OCI-LY7 (cell line): ENCODE measurements at regions not wholly inside any gene's neighbourhood (a gene's known extent, or its start where the extent isn't known, plus 50 kb on each side); places are given as distances from the start of the nearest gene placed in this dataset.

Source experiments
- BruUV-seq: library from RNA; stranded (reverse); fragments of 400-500 nt; replicated peaks from 2 replicates; lab custom pipeline; 2021; lab: Mats Ljungman, UMichigan
- CTCF ChIA-PET: fragments of 300-600 bp; sonication (Branson Sonifier 250); formaldehyde crosslinking; loops from one replicate; lab custom pipeline; 2022; ENCODE audit warnings: antibody characterized with exemption; ENCODE audit not compliant: unreplicated experiment; lab: Charles Lee
- POLR2A ChIA-PET: fragments of 300-600 bp; sonication (Branson Sonifier 250); formaldehyde crosslinking; loops from one replicate; lab custom pipeline; 2022; ENCODE audit warnings: antibody characterized with exemption; lab: Charles Lee
- DNase-seq: peaks from one replicate; pipeline ENCODE4 v3.0.0-alpha.2; 2015; ENCODE audit warnings: low spot score
- H2AFZ ChIP-seq: fragments of 200-600 bp; sonication (generic), shearing (Covaris generic); 2 replicates; pipeline ENCODE4 v1.6.1; 2014; ENCODE audit warnings: mild to moderate bottlenecking, antibody characterized with exemption, low read length, moderate library complexity
- H3K27ac ChIP-seq: fragments of 200-600 bp; sonication (generic); 2 replicates; pipeline ENCODE4 v1.5.1; 2014; ENCODE audit warnings: mixed run types, low read depth, mild to moderate bottlenecking, moderate library complexity, low read length, inconsistent platforms; ENCODE audit not compliant: poor library complexity, severe bottlenecking
- H3K36me3 ChIP-seq: fragments of 200-600 bp; sonication (generic); 2 replicates; pipeline ENCODE4 v1.6.1; 2014; ENCODE audit warnings: mild to moderate bottlenecking, antibody characterized with exemption, low read length, moderate library complexity, mixed read lengths; ENCODE audit not compliant: insufficient read depth
- H3K4me1 ChIP-seq: fragments of 200-600 bp; sonication (generic); 2 replicates; pipeline ENCODE4 v1.5.1; 2014; ENCODE audit warnings: mild to moderate bottlenecking, low read length; ENCODE audit not compliant: insufficient read depth, poor library complexity, severe bottlenecking
- H3K4me2 ChIP-seq: fragments of 200-600 bp; sonication (generic); 2 replicates; pipeline ENCODE4 v1.6.1; 2014; ENCODE audit warnings: mild to moderate bottlenecking, low read length
- H3K4me3 ChIP-seq: fragments of 200-600 bp; sonication (generic); 2 replicates; pipeline ENCODE4 v1.5.1; 2014; ENCODE audit warnings: mild to moderate bottlenecking, low read depth, low read length; ENCODE audit not compliant: poor library complexity, severe bottlenecking
- H3K79me2 ChIP-seq: fragments of 200-600 bp; sonication (generic); 2 replicates; pipeline ENCODE4 v1.6.1; 2016; ENCODE audit warnings: low read depth, mild to moderate bottlenecking, low read length, moderate library complexity, mixed read lengths; ENCODE audit not compliant: insufficient read depth
- H3K9me2 ChIP-seq: fragments of 200-600 bp; sonication (generic); 2 replicates; pipeline ENCODE4 v1.6.1; 2016; ENCODE audit warnings: mild to moderate bottlenecking, low read length, mixed read lengths; ENCODE audit not compliant: insufficient read depth
- H3K9me3 ChIP-seq: fragments of 200-600 bp; sonication (generic); 2 replicates; pipeline ENCODE4 v1.6.1; 2014; ENCODE audit warnings: mild to moderate bottlenecking, mixed run types, low read length, mixed read lengths
- H4K20me1 ChIP-seq: fragments of 200-600 bp; sonication (generic); 2 replicates; pipeline ENCODE4 v1.6.1; 2014; ENCODE audit warnings: mild to moderate bottlenecking, antibody characterized with exemption, low read length, moderate library complexity, mixed read lengths; ENCODE audit not compliant: insufficient read depth
- CTCF ChIP-seq: fragments of 200-600 bp; sonication (generic); conservative IDR thresholded peaks from 2 replicates; pipeline ENCODE4 v1.5.1; 2014; ENCODE audit warnings: mild to moderate bottlenecking, antibody characterized with exemption, low read length, moderate library complexity, mixed read lengths
- EZH2phosphoT487 ChIP-seq: fragments of 200-600 bp; sonication (generic); IDR thresholded peaks from 2 replicates; pipeline ENCODE4 v1.6.1; 2018; ENCODE audit warnings: low read depth, borderline replicate concordance, mild to moderate bottlenecking, mixed run types, antibody characterized with exemption, low read length, moderate library complexity, mixed read lengths
- intact Hi-C: fragments of 100-400 bp; cut with micrococcal nuclease; formaldehyde crosslinking; loops from one replicate; pipeline ENCODE4 v1.10.0; 2022; ENCODE audit not compliant: unreplicated experiment

- ChIA-PET CTCF (no interaction called here), POLR2A (interaction anchor here (0.7 kb wide), 1 partner anchor 921 kb away, joined by 4 read pairs; no protein-coding TSS in a partner anchor)
- no peak overlapping the region for H3K4me2 ChIP-seq
Measured at GRCh38 chr3:43159876-43160255, 54.0 kb upstream of the POMGNT2 start.

GRCh38 chr3:43159131-43159875, 53.4 kb upstream of the POMGNT2 start:
- no peak for DNase-seq
- Histone ChIP-seq H2AFZ (no peak overlapping the region), H3K36me3 (no peaks in the 10 kb centered on the region), H3K4me1 (no peaks in the 10 kb centered on the region), H4K20me1 (no peaks in the 10 kb centered on the region), H3K4me2 (no peak overlapping the region), H3K9me2 (no peaks in the 10 kb centered on the region), H3K27ac (no peak overlapping the region), H3K79me2 (no peaks in the 10 kb centered on the region), H3K4me3 (no peak overlapping the region), H3K9me3 (no peaks in the 10 kb centered on the region)
- intact Hi-C loops: no loop called here
- POLR2A ChIA-PET: no interaction called here
- no TSS peak for BruUV-seq
- TF ChIP-seq CTCF: no peak
- no peak for TF ChIP-seq EZH2phosphoT487
- CTCF ChIA-PET: no interaction called here

More at GRCh38 chr3:43159876-43160255, 54.0 kb upstream of the POMGNT2 start:
- Histone ChIP-seq H3K9me3 (no peaks in the 10 kb centered on the region), H3K79me2 (no peaks in the 10 kb centered on the region), H4K20me1 (no peaks in the 10 kb centered on the region), H3K27ac (no peak overlapping the region), H3K36me3 (no peaks in the 10 kb centered on the region), H2AFZ (no peak overlapping the region), H3K4me1 (no peaks in the 10 kb centered on the region), H3K4me3 (no peak overlapping the region), H3K9me2 (no peaks in the 10 kb centered on the region)
- intact Hi-C loops: loop anchor here (10.0 kb wide), 1 partner anchor 215 kb away; no protein-coding TSS in a partner anchor
- DNase-seq: no peak
- no peak for TF ChIP-seq EZH2phosphoT487
- TF ChIP-seq CTCF: no peak
- no TSS peak for BruUV-seq

GRCh38 chr3:43156812-43157455, 51.1 kb upstream of the POMGNT2 start:
- Histone ChIP-seq H4K20me1 (no peaks in the 10 kb centered on the region), H3K79me2 (no peaks in the 10 kb centered on the region), H2AFZ (no peak overlapping the region), H3K36me3 (no peaks in the 10 kb centered on the region), H3K27ac (no peak overlapping the region), H3K4me2 (no peak overlapping the region), H3K9me2 (no peaks in the 10 kb centered on the region), H3K4me3 (no peak overlapping the region), H3K4me1 (no peaks in the 10 kb centered on the region), H3K9me3 (no peaks in the 10 kb centered on the region)
- CTCF ChIA-PET: no interaction called here
- DNase-seq: no peak
- POLR2A ChIA-PET: no interaction called here
- no TSS peak for BruUV-seq
- intact Hi-C loops: no loop called here
- TF ChIP-seq CTCF: no peak
- no peak for TF ChIP-seq EZH2phosphoT487
